Activated T-cell treated with anti-CD3 and anti-CD28 coated beads for 24 hours (primary cell): ENCODE measurements at regions not wholly inside any gene's neighbourhood (a gene's known extent, or its start where the extent isn't known, plus 50 kb on each side); places are given as distances from the start of the nearest gene placed in this dataset.

ENCODE experiments used
- DNase-seq: peaks from one replicate; pipeline ENCODE4 v3.0.0-alpha.2; 2020; ENCODE audit warnings: low read depth

DNA sequence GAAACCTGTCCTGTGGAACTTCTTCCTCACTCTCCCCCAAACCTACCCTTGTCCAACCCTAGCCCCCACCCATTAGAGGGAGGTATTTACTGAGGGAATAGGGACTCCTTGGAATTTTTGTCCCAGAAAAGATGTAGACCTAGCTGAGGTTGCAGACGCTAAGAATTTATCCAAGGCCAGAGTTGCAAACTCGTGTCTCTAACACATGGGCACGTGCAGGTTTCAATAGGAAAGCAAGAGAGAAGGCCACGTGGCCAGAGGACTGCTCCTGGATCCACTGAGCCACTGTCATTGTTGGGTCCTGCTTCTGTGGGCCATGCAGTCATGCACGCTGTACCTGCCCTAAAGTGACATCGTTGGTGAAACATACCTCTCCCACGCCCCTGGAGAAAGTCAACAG, 243.4 kb upstream of the KCNG1 start:
- no peak for DNase-seq

DNA sequence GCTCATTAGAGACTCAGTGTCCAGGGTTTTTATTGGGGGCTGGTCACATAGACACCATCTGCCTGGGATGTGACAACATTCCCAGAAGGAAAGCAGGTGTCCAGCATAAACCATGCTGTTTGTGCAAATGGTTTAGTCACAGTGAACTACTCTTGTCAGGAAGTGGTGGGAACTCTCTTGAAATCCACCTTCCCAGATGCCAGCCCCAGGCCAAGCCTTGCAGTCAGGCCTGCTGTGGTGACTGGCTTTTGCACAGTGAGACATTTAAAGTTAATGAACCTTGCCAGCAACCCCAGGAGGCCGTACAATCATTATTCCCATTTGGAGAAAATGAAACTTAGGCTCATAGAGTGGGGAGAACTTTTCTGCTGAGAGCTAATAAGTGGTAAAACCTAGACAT, 242.5 kb upstream of the KCNG1 start:
- no peak for DNase-seq

DNA sequence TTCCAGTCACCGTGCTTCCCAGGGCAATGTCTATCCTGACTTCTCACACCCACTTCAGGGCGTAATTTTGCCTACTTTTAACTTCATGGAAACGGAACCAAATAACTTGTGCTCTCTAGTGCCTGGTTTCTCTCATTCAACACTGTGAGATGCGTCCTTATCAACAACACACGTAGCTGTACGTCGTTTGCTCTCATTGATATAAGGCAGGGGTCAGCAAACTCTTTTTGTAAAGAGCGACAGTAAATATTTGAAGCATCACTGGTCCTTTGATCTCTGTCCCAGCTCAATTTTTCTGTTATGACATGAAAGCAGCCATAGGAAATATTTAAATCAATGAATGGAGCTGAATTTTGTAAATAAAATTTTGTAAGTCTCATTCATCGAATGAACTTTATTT, 239.3 kb upstream of the KCNG1 start:
- no peak for DNase-seq

DNA sequence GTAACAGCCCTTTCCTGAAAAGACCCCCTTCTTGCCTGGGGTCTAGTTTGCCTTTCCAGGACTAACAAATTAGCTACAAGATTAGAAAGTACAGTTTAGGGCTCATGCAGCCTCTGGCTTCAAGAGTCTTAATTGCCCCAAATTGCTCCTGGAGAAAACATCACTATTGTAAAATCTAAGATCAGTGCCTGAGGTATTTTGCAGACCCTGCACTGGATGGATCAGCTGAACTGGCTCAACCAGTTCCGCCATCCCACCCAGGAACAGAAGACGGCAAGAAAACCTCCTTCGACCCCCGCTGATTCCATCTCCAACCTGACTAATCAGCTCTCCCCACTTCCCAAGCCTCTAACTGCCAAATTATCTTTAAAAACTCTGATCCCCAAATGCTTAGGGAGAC, 236.5 kb upstream of the KCNG1 start:
- DNase-seq, result no peak

DNA sequence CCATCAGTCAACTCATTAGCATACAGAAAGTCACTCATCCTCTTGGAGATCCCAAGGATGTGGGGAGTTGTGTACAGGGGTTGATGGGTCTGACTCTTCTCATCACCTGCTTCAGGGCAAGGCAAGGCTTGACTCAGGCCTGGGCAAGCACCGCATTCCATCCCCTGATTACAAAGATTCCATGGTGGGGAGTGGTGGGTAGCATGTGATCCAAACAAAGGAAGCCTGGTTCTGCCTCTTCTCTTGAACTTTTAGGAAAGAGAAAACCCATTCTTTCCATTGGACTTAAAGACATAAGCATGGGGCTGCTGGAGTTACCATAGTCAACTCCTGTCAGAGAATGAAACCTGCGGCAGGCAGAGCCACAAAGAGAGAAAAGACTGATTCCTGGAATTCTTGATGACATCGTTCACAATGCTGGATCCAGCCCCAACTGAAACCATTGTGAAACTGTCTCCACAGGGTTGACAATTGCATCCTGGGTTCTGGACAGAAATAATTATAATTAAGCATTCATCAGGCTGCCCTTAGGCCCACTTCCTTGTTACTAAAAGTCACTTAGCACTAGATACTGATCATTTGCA, 235.8 kb upstream of the KCNG1 start:
- no peak for DNase-seq

DNA sequence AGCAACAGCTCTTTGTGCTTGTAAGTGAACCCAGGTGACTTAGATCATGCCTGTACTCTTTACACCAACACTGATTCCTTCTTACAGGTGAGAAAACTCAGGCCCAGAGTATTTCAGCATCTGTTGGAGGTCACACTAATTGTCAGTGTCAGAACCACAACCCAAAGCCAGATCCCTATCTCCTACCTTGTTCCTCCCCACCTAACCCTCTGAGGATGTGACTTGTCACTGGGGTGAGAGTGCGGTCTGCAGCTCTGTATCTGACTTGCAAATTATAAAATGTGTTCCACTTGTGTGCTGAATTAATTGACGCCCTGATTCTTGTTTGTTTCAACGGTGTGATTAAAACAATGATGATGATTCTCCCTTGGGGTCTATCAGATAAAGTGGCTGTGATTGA, 232.5 kb upstream of the KCNG1 start:
- no peak for DNase-seq

DNA sequence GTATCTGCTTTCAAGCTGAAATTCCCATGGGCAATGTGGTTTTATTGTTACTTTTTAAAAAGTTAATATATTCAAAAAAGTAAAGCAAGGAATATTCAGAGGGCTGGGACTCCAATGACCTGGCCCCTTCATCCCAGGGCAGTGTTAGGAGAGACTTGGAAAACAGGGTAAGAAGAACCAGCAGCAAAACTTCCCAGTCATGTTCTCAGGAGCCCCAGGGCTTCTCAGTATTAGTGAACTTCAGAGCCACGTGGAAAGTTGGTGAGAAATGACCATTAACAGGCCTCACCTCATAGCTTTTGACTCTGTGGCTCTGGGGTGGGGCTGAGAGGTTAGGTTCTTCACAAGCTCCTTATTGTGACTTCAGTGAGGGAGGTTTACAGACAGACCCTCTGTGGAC, 230.4 kb upstream of the KCNG1 start:
- no peak for DNase-seq

DNA sequence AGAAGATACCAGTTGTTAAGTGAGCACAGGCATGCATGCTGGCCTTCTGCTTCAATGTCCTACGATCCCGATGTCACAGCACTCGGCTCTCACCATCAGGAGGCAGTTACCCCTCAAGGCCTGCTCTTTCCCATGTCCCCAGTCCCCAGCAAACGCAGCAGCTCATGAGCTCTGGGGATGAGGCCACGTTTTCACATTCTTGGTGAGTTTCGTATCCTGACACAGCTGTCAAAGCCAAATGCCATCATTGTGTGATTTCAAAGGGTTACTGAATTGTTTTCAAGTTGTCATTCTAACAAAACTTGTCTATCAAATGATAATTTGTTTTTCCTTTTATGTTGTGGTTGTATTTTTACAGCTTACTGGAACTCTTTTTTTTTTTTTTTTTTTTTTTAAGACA, 226.9 kb upstream of the KCNG1 start:
- no peak for DNase-seq

DNA sequence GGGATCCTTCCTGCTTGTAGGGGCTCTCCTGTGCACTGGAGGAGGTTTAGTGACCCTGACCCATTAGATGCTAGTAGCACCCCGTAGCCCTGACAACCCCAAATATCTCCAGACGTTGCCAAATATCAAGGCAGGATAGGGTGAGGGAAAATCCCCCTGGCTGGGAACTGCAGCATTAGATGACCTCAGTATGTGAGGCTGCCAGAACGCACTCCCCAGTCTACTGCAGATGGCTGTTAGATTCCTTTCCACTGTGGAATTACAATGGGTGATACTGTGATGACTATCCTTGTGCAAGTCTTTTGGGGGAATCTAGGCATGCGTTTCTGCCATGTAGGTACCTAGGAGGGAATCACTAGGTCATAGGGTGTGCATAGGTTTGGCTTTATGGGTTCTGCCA, 226.3 kb upstream of the KCNG1 start:
- no peak for DNase-seq

DNA sequence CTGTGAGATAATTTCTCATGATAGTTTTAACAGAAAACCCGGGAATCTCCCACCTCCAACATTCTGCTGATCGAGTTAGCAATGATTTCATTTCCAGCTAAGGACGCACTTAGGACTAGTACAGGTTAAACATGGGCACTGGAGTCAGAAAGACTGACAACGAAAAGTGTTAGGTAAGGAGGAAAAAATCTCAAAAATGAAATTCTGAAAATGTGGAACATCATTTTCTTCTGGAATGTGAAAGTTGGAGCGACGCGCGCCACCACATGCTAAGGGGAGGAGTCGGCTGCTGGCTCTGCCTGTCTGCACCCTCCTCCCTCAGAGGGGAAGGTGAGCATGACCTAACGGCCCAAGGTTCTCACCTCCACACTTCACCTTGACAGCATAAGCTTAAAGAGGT, 221.6 kb upstream of the KCNG1 start:
- no peak for DNase-seq

DNA sequence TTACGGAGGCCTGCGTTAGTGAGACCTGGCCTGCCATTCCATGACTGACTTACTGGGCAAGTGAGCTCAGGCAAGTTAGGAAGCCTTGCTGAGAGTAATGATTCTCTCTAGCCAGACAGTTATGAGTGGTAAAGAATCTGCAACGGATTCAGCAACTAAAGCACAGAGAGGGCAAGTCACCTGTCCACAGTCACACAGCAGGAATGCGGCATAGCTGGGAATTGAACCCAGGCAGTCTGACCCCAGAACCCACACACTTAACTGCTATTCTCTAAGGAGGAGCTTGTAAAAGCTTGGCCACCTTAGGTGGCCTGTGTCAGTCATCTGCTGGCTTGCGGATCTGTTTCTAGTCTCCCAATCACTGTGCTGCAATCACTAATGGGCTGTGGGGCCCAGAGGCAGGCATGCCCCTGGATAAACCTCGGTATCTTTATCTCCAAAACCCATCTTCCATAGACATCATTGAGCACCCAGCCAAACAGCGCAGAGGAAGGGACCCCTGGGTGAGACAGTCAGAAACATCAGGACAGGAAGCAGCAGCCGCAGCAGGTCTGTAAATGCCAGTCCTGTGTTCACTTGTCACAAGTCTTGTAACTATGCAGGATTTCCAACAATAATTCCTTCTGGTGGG, 215.9 kb upstream of the KCNG1 start:
- no peak for DNase-seq

DNA sequence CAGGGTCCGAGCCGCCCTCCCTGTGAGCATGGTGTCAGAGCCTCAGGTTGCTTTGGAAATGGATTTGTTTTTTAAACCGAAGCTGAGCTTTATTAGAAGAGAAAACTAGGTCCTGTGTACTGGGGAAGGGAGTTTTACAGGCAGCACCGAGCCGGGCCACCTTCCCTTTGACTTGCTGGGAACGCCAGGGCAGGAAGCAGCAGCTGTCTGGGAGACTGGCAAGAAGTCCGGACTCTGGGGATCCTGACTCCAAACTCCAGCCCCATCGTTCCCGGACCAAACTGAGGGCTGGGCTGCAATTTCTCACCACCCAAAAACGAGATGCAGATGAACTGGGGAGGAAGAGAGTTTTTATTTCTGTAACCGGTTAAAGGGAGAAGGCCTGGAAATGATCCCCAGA, 214.9 kb upstream of the KCNG1 start:
- no peak for DNase-seq

DNA sequence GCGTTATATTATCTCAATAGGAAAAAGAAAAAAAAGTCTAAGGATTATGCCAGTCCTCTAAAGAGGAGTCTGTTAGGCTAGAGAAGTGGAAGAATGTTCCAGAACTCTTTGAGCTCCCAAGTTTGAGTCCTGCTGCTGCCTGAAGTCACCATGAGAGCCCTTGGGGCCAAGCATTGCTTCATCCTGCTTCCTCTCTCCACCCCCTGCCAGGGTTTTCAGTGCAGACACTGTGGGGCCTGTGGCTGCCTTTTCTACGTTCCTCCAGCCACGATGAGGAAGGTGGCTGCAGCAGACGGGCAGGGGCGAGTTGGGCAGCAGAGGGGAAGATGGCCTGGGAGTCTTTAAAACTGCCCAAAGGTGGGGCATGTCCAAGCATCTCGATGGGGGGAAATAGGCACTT, 214.4 kb upstream of the KCNG1 start:
- no peak for DNase-seq

DNA sequence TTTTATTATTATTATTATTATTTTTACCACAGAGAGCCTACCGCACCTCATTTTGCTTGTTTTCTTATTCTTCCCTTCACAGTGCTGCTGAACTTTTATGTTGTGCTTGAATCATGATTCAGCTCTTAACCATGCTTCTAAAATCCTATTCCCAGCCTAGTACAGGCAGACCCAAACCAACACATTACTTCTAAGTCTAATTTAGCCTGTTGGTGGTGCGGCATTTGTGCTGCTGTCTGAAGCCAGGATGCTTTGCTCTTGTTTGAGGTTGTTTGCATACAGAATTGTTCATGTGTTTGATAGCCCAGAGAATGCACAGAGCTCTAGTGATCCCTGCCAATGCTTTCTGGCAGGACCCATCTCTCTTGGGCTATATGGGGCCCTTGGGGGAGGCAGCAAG, 213.5 kb upstream of the KCNG1 start:
- no peak for DNase-seq

DNA sequence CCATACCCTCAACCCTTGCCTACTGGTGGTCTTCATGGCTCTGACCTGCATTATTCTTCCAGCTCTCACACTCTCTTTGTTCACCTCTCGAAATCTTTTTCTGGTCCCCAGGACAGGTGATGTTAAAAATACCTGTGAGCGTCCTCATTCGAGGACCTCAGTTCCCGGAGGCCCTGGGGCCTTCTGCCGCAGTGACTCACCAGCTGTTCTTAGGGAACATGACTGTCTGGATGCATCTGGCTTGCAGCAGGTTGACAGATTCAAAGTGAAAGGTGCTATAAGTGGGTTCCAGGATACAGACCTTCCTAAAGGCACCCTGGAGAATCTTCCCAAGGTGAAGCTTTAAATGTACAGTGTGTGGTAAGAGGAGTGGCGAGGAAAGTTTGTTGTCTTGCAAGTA, 210.4 kb upstream of the KCNG1 start:
- DNase-seq, result no peak

DNA sequence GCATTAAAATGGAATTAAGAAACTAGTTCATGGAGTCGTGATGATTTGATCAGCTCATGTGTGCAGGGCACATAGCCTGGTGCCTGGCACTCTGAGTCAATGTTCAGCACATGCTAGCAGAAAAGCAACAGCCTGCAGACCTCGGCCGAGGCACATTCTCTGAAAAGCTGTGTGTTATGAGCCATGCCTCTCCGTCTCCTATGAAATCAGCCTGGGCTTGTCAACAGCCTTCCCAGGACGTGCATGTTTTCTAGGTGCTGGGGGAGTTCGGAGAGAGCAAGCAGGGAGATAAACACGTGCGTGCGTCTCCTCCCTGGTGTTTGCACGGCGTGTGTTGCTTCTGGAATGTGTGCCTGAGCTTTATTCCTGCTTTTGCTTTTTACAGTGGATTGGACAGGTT, 207.8 kb upstream of the KCNG1 start:
- DNase-seq, result no peak

DNA sequence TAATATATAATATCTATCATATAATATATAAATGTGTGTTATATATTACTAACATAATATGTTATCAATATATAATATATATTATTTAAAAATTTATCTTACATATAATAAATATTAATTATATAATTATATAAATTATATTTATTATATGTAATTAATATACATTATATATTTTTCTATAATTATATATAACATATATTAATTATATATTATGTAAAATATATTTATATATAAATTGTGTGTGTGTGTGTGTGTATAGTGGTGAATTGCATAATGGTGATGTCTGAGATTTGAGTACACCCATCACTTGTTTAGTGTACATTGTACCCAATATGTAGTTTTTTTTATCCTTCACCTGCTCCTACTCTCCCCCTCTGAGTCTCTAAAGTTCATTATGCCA, 205.9 kb upstream of the KCNG1 start:
- no peak for DNase-seq

DNA sequence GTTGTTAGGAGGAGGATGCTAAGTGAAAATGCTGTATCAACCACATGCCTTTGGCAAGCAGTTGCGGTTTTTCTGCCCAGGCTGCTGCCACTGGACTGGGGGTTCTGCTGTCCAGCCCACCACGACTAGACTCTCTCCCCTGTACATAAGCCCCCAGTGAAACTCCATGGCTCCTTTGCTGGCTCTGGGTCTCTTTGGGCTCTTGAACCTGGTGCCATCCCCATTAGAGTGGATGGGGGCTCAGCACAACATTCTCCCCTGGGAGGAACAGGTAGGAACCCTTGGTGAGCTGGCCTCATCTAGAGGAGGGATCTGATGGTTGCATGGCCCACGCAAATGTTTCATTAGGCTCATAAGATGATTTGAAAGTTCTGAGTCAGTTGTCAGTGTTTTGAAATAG, 204.8 kb upstream of the KCNG1 start:
- DNase-seq, result no peak

DNA sequence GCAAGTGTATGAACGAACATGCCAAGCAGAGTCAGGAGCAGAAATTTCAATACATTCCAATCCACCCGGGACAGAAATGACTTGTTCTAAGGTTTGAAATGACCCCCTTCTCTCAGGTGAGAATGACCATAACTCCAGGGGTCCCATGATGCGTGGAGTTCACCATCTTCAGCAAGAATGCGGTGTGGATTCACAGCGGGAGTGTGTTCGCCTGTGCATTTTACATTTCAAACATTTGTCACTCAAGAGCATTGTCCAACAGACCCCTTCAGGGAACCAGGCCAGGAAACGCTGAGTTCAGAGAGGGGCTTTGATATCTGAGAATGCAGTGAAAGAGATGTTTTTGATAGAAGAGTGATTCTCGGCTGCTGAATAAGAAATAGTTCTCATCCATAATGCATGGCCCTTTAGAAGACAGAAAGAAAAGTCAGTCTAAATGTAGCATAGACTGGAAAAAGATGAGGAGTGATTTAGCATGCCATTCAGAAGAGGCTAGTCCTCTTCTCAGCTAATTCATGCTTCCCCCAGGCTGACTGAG, 200.3 kb upstream of the KCNG1 start:
- no peak for DNase-seq

DNA sequence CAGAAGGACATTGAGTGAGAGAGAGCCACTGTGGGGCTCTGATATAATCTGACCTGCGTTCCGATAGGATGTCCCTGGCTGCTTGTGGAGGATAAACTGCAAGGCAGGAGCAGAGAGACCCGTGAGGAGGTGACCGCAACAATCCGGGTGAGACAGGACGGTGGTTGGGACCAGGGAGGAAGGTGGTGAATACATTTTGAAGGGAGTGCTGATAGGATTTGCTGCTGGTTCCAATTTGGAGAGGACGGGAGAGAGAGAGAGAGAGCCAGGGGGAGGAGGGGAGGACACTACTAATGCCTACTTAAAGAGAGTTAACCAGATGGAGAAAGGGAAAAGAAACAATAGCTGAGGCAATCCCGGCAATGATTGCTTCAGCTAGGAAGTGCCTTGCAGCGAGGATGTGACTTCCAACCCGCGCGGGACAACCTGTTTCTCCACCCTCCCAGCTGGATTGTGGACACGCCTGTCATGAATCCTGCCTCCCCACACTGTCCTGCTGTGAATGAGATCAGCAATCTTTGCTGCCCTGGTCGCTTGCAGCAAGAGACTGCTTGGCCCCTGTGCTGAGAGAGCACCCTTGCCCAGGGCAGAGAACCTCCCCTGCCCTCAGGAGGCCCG, 199.0 kb upstream of the KCNG1 start:
- no peak for DNase-seq

DNA sequence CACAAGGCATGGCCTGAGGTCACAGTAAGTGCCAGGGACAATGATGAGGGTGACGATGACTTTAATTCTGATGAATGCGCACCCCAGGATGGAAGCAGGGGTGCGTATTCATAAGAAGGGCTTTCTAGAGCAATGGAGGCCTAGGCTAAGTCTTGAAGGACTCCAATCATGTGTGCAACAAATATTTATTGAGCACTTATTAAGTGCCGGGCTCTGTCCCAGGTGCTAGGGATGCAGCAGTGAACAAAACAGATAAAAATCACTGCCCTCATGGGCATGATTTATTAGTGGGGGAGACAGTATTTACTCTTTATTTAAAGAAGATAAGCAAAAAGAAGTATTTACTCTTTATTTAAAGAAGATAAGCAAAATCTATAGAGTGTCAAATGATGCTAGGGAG, 198.2 kb upstream of the KCNG1 start:
- no peak for DNase-seq

DNA sequence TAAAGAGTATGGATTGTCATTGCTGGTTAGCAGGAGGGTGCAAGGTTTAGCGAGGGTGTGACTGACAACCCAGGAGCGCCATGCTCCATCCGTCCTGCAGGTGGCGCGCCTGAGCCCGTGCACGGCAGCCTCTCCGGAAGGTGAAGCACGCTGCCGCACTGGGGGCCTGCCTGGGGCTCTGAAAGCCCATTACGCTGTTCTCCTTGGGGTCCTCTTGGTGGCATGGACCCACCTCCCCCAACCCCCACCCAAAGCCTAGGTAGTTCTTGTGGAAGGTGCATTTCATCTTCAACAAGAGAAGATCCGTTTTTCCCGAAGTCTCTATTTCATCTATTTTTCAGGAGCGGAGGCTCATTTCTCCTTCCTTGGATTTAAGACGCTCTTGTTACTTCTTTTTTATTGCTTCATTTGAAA, 197.4 kb upstream of the KCNG1 start:
- peak; percentile 58 for DNase-seq

DNA sequence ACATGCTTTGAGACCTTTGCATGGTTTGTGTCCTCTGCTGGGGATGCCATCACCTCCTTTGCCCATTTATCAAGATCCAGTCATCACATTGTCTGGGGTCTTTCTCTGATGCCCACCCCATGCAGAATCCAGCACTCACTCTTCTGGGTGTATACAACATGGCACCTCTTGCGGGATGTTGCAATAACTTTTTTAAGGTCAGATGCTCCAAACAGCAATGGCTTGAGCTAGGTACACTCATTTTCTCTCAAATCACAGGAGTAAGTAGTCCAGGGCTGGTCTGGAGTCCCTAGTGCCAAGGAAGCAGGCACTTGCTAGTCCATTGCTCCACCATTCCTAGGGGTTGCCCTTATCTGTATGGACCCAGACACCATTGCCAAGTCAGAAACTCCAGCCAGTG, 196.6 kb upstream of the KCNG1 start:
- DNase-seq, result no peak

DNA sequence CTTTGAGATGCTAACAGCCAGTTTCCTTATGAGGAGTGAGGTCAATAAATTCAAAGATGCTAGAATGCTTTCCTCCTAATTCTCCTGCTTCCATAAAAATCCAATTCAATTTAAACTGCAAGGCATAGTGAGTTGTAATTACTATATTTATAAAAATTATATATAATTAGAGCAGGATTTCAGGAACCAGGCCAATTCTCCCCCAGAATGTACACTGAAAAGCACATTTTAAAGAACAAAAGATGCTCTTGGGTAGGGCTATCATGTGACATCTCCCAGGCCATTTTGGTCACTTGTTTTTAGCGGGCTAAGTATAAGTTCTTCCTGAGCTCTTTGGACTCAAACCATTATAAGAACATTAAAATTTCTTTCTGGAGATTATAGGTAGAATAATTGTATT, 195.7 kb upstream of the KCNG1 start:
- no peak for DNase-seq
